ENCODE measurements at regions not wholly inside any gene's neighbourhood (a gene's known extent, or its start where the extent isn't known, plus 50 kb on each side); places are given as distances from the start of the nearest gene placed in this dataset.
"Not testable (repeated sequence)": the region's sequence is repeated elsewhere in the genome, so short reads cannot be mapped to it uniquely, and the experiment has no call there.

GRCh38 chr12:31216479-31216878 is 109.5 kb downstream of the SINHCAF start:
- intact Hi-C loops (cut with DNase I), result no loop called here
- 67% methylated on average over 2 of the region's 2 CpGs for WGBS

GRCh38 chr12:31217356-31218130 is 108.4 kb downstream of the SINHCAF start:
- WGBS, result 65% methylated on average over 19 of the region's 19 CpGs
- ATAC-seq (no peak), DNase-seq (no peak)
- H3K9me3 ChIP-seq (ENCODE audit: control insufficient read depth, low read length), result no peaks in the 10 kb centered on the region
- intact Hi-C loops (cut with DNase I), result no loop called here
- H3K4me1 ChIP-seq (ENCODE audit: control insufficient read depth, insufficient read depth, low read length), result no peaks in the 10 kb centered on the region
- no peak overlapping the region for H3K4me3 ChIP-seq (ENCODE audit: low read length)
- H3K27ac ChIP-seq (ENCODE audit: low read length), result no peak overlapping the region
- H3K27me3 ChIP-seq (ENCODE audit: control insufficient read depth, insufficient read depth), result no peaks in the 10 kb centered on the region

More at GRCh38 chr12:31216479-31216878, 109.5 kb downstream of the SINHCAF start:
- DNase-seq (no peak), ATAC-seq (no peak)
- no peaks in the 10 kb centered on the region for H3K27me3 ChIP-seq (ENCODE audit: control insufficient read depth, insufficient read depth)
- no peak overlapping the region for H3K27ac ChIP-seq (ENCODE audit: low read length)
- no peaks in the 10 kb centered on the region for H3K4me1 ChIP-seq (ENCODE audit: control insufficient read depth, insufficient read depth, low read length)
- H3K9me3 ChIP-seq (ENCODE audit: control insufficient read depth, low read length), result no peaks in the 10 kb centered on the region
- no peak overlapping the region for H3K4me3 ChIP-seq (ENCODE audit: low read length)

DNA sequence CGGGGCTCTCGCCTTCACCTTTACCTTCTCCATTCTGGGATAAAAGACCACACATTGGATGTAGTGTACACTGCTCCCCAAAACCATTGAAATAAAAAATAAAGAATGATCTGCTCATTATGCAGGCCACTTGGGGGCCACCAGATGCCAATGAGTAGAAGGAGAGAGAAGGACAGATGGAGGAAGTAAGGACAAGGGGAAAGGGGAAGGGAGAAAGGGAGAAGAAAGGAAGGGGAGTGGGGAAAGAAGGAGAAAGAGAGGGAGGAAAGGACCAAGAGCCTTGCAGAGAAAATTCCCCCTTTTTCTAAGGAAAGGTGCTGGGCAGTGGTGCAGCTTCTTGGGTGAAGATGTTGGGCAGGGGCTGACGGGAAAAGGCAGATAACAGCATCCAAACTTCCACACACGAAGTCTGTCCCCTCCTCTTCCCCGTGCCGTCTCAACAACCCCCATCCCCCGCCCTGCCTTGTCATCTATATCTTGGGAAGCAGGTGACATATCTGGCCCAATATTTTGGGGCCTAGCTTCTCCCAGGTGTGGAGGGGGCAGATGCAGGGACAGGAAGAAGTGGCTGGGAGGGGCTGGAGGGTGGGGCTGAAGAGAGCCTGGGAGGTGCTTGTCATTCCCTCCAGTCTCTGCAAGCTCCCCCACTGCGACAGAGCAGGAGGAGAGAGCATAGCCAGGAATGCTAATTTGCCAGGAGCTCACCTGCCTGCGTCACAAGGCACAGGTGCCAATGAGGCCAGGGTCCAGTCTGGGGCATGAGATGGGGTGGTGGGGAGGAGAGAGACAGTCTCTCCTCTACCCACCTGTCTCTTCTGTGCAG is 107.5 kb downstream of the SINHCAF start:
- WGBS, result 59% methylated on average over 9 of the region's 9 CpGs
- H3K4me1 ChIP-seq (ENCODE audit: control insufficient read depth, insufficient read depth, low read length), result no peaks in the 10 kb centered on the region
- H3K9me3 ChIP-seq (ENCODE audit: control insufficient read depth, low read length), result no peaks in the 10 kb centered on the region
- no peak overlapping the region for H3K27ac ChIP-seq (ENCODE audit: low read length)
- no peak overlapping the region for H3K4me3 ChIP-seq (ENCODE audit: low read length)
- DNase-seq (no peak), ATAC-seq (no peak)
- intact Hi-C loops (cut with DNase I), result no loop called here
- no peaks in the 10 kb centered on the region for H3K27me3 ChIP-seq (ENCODE audit: control insufficient read depth, insufficient read depth)

- 89% methylated on average over 9 of the region's 9 CpGs for WGBS
Measured at GRCh38 chr12:31219521-31219920, 106.4 kb downstream of the SINHCAF start.

GRCh38 chr12:31220061-31220460 is 105.9 kb downstream of the SINHCAF start:
- DNase-seq (no peak), ATAC-seq (no peak)
- intact Hi-C loops (cut with DNase I), result no loop called here
- H3K4me3 ChIP-seq (ENCODE audit: low read length), result no peak overlapping the region
- H3K4me1 ChIP-seq (ENCODE audit: control insufficient read depth, insufficient read depth, low read length), result no peaks in the 10 kb centered on the region
- H3K27me3 ChIP-seq (ENCODE audit: control insufficient read depth, insufficient read depth), result no peaks in the 10 kb centered on the region
- H3K9me3 ChIP-seq (ENCODE audit: control insufficient read depth, low read length), result no peaks in the 10 kb centered on the region
- WGBS, result 43% methylated on average over 7 of the region's 7 CpGs
- H3K27ac ChIP-seq (ENCODE audit: low read length), result no peak overlapping the region

More at GRCh38 chr12:31219521-31219920, 106.4 kb downstream of the SINHCAF start:
- no peak overlapping the region for H3K27ac ChIP-seq (ENCODE audit: low read length)
- DNase-seq (no peak), ATAC-seq (no peak)
- no peaks in the 10 kb centered on the region for H3K9me3 ChIP-seq (ENCODE audit: control insufficient read depth, low read length)
- H3K4me1 ChIP-seq (ENCODE audit: control insufficient read depth, insufficient read depth, low read length), result no peaks in the 10 kb centered on the region
- intact Hi-C loops (cut with DNase I), result no loop called here
- H3K27me3 ChIP-seq (ENCODE audit: control insufficient read depth, insufficient read depth), result no peaks in the 10 kb centered on the region
- no peak overlapping the region for H3K4me3 ChIP-seq (ENCODE audit: low read length)

DNA sequence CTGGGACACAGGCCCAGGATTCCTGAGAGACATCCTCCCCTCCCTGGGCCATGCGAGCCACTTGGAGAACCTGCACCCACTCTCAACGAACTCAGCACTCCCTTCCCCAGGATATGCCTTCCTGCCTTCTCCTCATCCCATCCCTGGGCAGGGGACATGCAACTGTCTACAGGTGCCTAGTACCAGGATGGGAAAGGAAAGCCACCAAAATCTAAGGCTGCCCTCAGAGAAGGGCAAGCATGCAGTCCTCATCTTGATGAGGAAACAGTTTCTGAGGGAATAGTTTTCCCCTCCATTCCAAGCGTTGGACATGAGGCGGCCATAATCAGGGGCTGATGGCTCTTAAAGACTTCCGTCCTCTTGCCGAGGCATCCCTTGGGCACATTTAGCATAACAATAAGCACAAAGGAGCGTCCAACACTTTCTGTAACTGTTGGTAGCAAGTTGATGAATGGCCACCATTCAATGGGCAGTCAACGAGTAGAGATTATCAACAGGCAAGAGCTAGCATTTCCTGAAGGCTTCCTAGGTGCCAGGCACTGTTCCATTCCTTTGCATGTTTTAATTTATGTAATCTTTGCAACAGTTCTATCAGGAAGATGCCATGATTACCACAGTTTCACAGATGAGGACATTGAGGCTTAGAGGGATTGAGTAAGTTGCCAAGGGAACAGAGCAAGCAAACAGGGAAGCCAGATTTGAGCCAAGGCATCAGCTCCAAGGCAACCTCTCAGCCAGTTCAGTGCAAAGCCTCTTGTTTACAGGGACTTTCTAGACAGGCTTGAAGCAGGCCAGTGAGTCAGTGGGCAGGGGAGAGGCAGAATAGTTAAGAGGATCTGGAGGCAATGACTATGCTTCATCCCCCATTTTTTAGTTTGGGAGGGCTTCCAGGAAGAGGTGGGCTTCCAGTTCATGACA is 105.1 kb downstream of the SINHCAF start:
- peak in 1 of 3 donors; percentile 42 for DNase-seq
- WGBS, result 69% methylated on average over 8 of the region's 8 CpGs
- intact Hi-C loops (cut with DNase I), result no loop called here
- no peak overlapping the region for H3K4me3 ChIP-seq (ENCODE audit: low read length)
- H3K27ac ChIP-seq (ENCODE audit: low read length), result no peak overlapping the region
- peak in 1 of 2 donors; percentile 65 for ATAC-seq
- H3K9me3 ChIP-seq (ENCODE audit: control insufficient read depth, low read length), result no peaks in the 10 kb centered on the region
- H3K4me1 ChIP-seq (ENCODE audit: control insufficient read depth, insufficient read depth, low read length), result no peaks in the 10 kb centered on the region
- H3K27me3 ChIP-seq (ENCODE audit: control insufficient read depth, insufficient read depth), result no peaks in the 10 kb centered on the region

- Histone ChIP-seq H3K9me3 (ENCODE audit: control insufficient read depth, low read length) (no peaks in the 10 kb centered on the region), H3K4me3 (ENCODE audit: low read length) (no peak overlapping the region), H3K27ac (ENCODE audit: low read length) (no peak overlapping the region), H3K4me1 (ENCODE audit: control insufficient read depth, insufficient read depth, low read length) (no peaks in the 10 kb centered on the region), H3K27me3 (ENCODE audit: control insufficient read depth, insufficient read depth) (no peaks in the 10 kb centered on the region)
- DNase-seq (no peak), ATAC-seq (no peak)
- 62% methylated on average over 10 of the region's 10 CpGs for WGBS
- intact Hi-C loops (cut with DNase I), result no loop called here
Measured at GRCh38 chr12:31221551-31221945, 104.4 kb downstream of the SINHCAF start.

DNA sequence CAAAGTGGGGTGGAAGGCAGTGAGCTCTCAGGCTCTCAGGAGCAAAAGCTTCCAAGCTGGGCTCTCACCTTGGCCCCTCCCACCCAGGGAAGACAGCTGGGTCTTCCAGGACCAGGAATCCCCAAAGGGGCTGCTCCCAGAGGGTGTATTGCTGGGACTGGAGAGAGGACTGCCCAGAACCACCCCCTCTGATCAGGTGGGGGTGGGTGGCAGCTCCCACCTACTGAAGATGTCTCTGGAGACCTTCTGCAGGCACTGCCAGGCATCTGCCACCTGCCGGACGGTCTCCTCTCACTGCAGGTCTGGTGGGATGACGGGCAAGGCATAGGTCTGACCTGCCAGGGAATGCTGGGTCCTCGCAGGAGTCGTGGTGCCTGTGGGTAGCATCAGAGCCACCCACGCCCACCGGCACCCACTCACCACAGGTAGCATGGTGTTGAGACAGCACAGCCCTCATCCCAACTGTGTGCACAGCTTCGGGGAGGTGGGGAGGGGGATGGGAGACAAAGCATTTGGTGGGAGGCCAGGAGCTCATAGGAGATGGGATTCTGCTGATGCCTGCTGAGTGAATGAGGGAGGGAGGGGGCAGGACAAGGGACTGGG is 103.2 kb downstream of the SINHCAF start:
- intact Hi-C loops (cut with DNase I), result no loop called here
- 84% methylated on average over 8 of the region's 8 CpGs for WGBS
- H3K4me3 ChIP-seq (ENCODE audit: low read length), result no peak overlapping the region
- no peaks in the 10 kb centered on the region for H3K27me3 ChIP-seq (ENCODE audit: control insufficient read depth, insufficient read depth)
- ATAC-seq (no peak), DNase-seq (no peak)
- no peak overlapping the region for H3K27ac ChIP-seq (ENCODE audit: low read length)
- no peaks in the 10 kb centered on the region for H3K9me3 ChIP-seq (ENCODE audit: control insufficient read depth, low read length)
- no peaks in the 10 kb centered on the region for H3K4me1 ChIP-seq (ENCODE audit: control insufficient read depth, insufficient read depth, low read length)

DNA sequence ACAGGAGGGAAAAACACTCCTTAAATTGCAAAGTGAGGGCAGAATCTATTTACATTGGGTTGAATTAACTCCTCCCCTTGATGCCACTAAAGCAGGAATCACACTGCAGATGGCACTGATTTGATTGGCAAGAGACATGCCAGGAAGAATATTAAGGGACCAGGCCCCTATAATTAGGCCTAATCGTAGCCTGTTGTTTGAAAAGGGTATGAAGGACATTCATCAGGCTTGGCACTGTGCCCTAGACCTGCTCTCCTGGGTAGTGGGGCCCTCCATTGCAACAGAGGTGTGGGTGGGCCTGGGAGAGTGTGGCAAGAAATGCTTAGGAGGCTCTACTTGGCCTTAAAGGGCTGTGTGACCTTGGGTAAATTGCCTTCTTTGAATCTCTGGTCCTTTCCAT is 102.3 kb downstream of the SINHCAF start:
- ATAC-seq; H3K4me1 ChIP-seq (ENCODE audit: control insufficient read depth, insufficient read depth, low read length); H3K27ac ChIP-seq (ENCODE audit: low read length); H3K9me3 ChIP-seq (ENCODE audit: control insufficient read depth, low read length); H3K27me3 ChIP-seq (ENCODE audit: control insufficient read depth, insufficient read depth); DNase-seq; H3K4me3 ChIP-seq (ENCODE audit: low read length); intact Hi-C loops (cut with DNase I): not testable (repeated sequence)
- WGBS, result 47% methylated on average over 1 of the region's 1 CpG

GRCh38 chr12:31224768-31225448 is 101.0 kb downstream of the SINHCAF start:
- H3K9me3 ChIP-seq (ENCODE audit: control insufficient read depth, low read length), result no peaks in the 10 kb centered on the region
- intact Hi-C loops (cut with DNase I), result no loop called here
- no peak for ATAC-seq

More at GRCh38 chr12:31224768-31225448, 101.0 kb downstream of the SINHCAF start:
- Histone ChIP-seq H3K4me3 (ENCODE audit: low read length) (no peak overlapping the region), H3K4me1 (ENCODE audit: control insufficient read depth, insufficient read depth, low read length) (no peaks in the 10 kb centered on the region), H3K27me3 (ENCODE audit: control insufficient read depth, insufficient read depth) (no peaks in the 10 kb centered on the region), H3K27ac (ENCODE audit: low read length) (no peak overlapping the region)
- 47% methylated on average over 6 of the region's 6 CpGs for WGBS
- DNase-seq, result no peak

Data from right cardiac atrium (tissue), 5 donors.